Keratinocyte (primary cell): ENCODE measurements at regions not wholly inside any gene's neighbourhood (a gene's known extent, or its start where the extent isn't known, plus 50 kb on each side); places are given as distances from the start of the nearest gene placed in this dataset.

Source experiments
- DNase-seq: peaks from one replicate; pipeline ENCODE4 v3.0.0-alpha.2; 2011; ENCODE audit warnings: low read depth, missing footprints, low spot score
- FAIRE-seq: peaks from 2 replicates; lab custom pipeline; 2011; peaks lifted over from hg19 to GRCh38; lab: Jason Lieb, UNC
- H2AFZ ChIP-seq: 2 replicates; pipeline ENCODE4 v1.6.0; 2012; ENCODE audit warnings: low read length, control low read depth, inconsistent platforms; ENCODE audit not compliant: control insufficient read depth
- H3K27ac ChIP-seq: 2 replicates; pipeline ENCODE4 v1.5.1; 2011; ENCODE audit warnings: low read length; ENCODE audit not compliant: control insufficient read depth, insufficient read depth
- H3K27me3 ChIP-seq: 3 replicates; pipeline ENCODE4 v1.6.0; 2011; ENCODE audit warnings: low read length; ENCODE audit not compliant: control insufficient read depth, insufficient read depth; ENCODE audit errors: extremely low read depth
- H3K36me3 ChIP-seq, 2 experiments: 2 replicates in 1 of 2; 3 replicates in 1 of 2; pipeline ENCODE4 v1.5.1; 2011; ENCODE audit warnings: low read length in 2 of 2, mild to moderate bottlenecking in 1 of 2; ENCODE audit not compliant: control insufficient read depth in 2 of 2, insufficient read depth in 2 of 2; ENCODE audit errors: extremely low read depth in 1 of 2
- H3K4me1 ChIP-seq: 3 replicates; pipeline ENCODE4 v1.5.1; 2011; ENCODE audit warnings: low read length; ENCODE audit not compliant: control insufficient read depth, insufficient read depth; ENCODE audit errors: extremely low read depth
- H3K4me2 ChIP-seq: 3 replicates; pipeline ENCODE4 v1.6.0; 2011; ENCODE audit warnings: low read depth, low read length; ENCODE audit not compliant: control insufficient read depth, insufficient read depth; ENCODE audit errors: extremely low read depth
- H3K4me3 ChIP-seq, 3 experiments: fragments of 200-600 bp in 1 of 3; sonication (generic) in 1 of 3; 2 replicates in 2 of 3; 3 replicates in 1 of 3; pipeline ENCODE4 v1.5.1; 2011 to 2016; ENCODE audit warnings: low read length in 3 of 3, mild to moderate bottlenecking in 3 of 3, control low read depth in 2 of 3, inconsistent platforms in 1 of 3, low read depth in 1 of 3, mixed read lengths in 1 of 3, mixed run types in 1 of 3, moderate library complexity in 1 of 3; ENCODE audit not compliant: control insufficient read depth in 2 of 3, insufficient read depth in 2 of 3; ENCODE audit errors: extremely low read depth in 1 of 3
- H3K79me2 ChIP-seq: 2 replicates; pipeline ENCODE4 v1.6.0; 2012; ENCODE audit warnings: low read length; ENCODE audit not compliant: control insufficient read depth, insufficient read depth
- H3K9ac ChIP-seq: 3 replicates; pipeline ENCODE4 v1.6.0; 2011; ENCODE audit warnings: low read length; ENCODE audit not compliant: control insufficient read depth, insufficient read depth; ENCODE audit errors: extremely low read depth
- H3K9me1 ChIP-seq: 3 replicates; pipeline ENCODE4 v1.6.0; 2011; ENCODE audit warnings: low read length; ENCODE audit not compliant: control insufficient read depth, insufficient read depth; ENCODE audit errors: extremely low read depth
- H3K9me3 ChIP-seq: 2 replicates; pipeline ENCODE4 v1.5.1; 2012; ENCODE audit warnings: low read depth, low read length; ENCODE audit not compliant: control insufficient read depth
- H4K20me1 ChIP-seq: 3 replicates; pipeline ENCODE4 v1.6.0; 2011; ENCODE audit warnings: low read length; ENCODE audit not compliant: control insufficient read depth, insufficient read depth; ENCODE audit errors: extremely low read depth
- EZH2 ChIP-seq: IDR thresholded peaks from one replicate; pipeline ENCODE4 v1.6.1; 2012; ENCODE audit warnings: inconsistent platforms, mild to moderate bottlenecking, low read length, moderate library complexity
- dilution Hi-C: fragments of 300-500 bp; cut with MboI; formaldehyde crosslinking; loops from one replicate; pipeline ENCODE4 v1.7.0; 2020; ENCODE audit warnings: low sequenced_read_pairs; ENCODE audit not compliant: extremely low pct_ligation_motif_present
- TF ChIP-seq, protein P1 (sequence below), 3 experiments: IDR thresholded peaks in 1 of 3; conservative IDR thresholded peaks in 1 of 3; optimal IDR thresholded peaks in 1 of 3; 2 replicates in 2 of 3; 3 replicates in 1 of 3; pipeline versions ENCODE3 to v1.5.1; 2011; ENCODE audit warnings: low read length in 3 of 3, mild to moderate bottlenecking in 3 of 3, moderate library complexity in 2 of 3, control low read depth in 1 of 3, inconsistent platforms in 1 of 3; ENCODE audit not compliant: insufficient read depth in 2 of 3; ENCODE audit errors: extremely low read depth in 1 of 3

DNA sequence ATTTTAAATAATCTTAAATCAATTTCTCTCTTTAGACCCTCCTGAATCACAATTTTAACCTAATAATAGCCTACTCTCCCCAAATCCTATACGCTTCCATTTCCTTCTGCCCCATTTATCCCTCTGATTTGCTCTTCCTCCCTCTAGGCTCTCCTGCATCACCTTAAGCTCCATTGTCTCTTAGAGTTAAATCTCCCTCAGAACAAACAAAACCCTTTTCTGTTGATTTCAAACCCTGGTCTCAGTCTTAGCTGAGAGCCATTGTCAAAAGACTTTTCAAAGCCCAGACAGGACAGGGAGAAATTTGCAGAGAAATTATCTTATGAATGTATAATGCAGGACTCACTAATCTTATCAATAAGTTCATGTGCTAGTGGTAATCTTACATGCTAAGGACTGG lies 106.1 kb downstream of the C12orf75 start:
- no peaks in the 10 kb centered on the region for H4K20me1 ChIP-seq
- dilution Hi-C loops, result no loop called here
- no peak for FAIRE-seq

DNA sequence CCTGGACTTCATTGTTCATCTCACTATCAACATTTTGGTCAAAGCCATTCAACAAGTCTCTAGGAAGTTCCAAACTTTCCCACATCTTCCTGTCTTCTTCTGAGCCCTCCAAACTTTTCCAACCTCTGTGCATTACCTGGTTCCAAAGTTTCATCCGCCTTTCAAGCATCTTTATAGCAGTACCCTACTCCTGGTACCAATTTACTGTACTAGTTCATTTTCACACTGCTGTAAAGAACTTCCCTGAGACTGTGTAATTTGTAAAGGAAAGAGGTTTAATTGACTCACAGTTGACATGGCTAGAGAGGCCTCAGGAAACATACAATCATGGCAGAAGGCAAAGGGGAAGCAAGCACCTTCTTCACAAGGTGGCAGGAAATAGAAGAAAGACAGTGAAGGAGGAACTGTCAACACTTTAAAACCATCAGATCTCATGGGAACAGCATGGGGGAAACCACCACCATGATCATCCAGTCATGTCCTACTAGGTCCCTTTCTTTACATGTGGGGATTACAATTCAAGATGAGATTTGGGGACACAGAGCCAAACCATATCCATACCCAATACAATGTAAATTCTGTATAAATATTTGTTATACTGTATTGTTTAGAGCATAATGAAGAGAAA lies 109.7 kb downstream of the C12orf75 start:
- Histone ChIP-seq H3K4me1 (peaks cover 17% of the 10 kb centered on the region), H3K27ac (no peak overlapping the region), H3K9ac (no peak overlapping the region), H3K4me3 (no peak overlapping the region), H3K4me2 (no peak overlapping the region), H3K9me3 (no peaks in the 10 kb centered on the region), H2AFZ (no peak overlapping the region), H3K9me1 (no peaks in the 10 kb centered on the region), H3K36me3 (no peaks in the 10 kb centered on the region), H3K27me3 (no peaks in the 10 kb centered on the region), H4K20me1 (no peaks in the 10 kb centered on the region), H3K79me2 (no peaks in the 10 kb centered on the region)
- DNase-seq (no peak), FAIRE-seq (no peak)
- dilution Hi-C loops, result no loop called here
- no peak for TF ChIP-seq EZH2
- TF ChIP-seq, protein P1, sequence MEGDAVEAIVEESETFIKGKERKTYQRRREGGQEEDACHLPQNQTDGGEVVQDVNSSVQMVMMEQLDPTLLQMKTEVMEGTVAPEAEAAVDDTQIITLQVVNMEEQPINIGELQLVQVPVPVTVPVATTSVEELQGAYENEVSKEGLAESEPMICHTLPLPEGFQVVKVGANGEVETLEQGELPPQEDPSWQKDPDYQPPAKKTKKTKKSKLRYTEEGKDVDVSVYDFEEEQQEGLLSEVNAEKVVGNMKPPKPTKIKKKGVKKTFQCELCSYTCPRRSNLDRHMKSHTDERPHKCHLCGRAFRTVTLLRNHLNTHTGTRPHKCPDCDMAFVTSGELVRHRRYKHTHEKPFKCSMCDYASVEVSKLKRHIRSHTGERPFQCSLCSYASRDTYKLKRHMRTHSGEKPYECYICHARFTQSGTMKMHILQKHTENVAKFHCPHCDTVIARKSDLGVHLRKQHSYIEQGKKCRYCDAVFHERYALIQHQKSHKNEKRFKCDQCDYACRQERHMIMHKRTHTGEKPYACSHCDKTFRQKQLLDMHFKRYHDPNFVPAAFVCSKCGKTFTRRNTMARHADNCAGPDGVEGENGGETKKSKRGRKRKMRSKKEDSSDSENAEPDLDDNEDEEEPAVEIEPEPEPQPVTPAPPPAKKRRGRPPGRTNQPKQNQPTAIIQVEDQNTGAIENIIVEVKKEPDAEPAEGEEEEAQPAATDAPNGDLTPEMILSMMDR (optimal IDR thresholded peaks at IDR 0.05 in 1 of 3, IDR thresholded peaks at IDR 0.05 in 1 of 3, conservative IDR thresholded peaks at IDR 0.05 in 1 of 3; ENCODE audit: extremely low read depth in 1 of 3, insufficient read depth in 2 of 3, low read length in 3 of 3), result no peak

More for the DNA sequence above, 106.1 kb downstream of the C12orf75 start:
- H3K9me1 ChIP-seq, result no peaks in the 10 kb centered on the region
- H3K4me3 ChIP-seq, result no peak overlapping the region
- no peaks in the 10 kb centered on the region for H3K36me3 ChIP-seq
- DNase-seq, result no peak
- H3K9me3 ChIP-seq, result no peaks in the 10 kb centered on the region
- no peaks in the 10 kb centered on the region for H3K27me3 ChIP-seq
- H3K4me1 ChIP-seq, result peaks cover 16% of the 10 kb centered on the region
- TF ChIP-seq, protein P1 (optimal IDR thresholded peaks at IDR 0.05 in 1 of 3, IDR thresholded peaks at IDR 0.05 in 1 of 3, conservative IDR thresholded peaks at IDR 0.05 in 1 of 3; ENCODE audit: extremely low read depth in 1 of 3, insufficient read depth in 2 of 3, low read length in 3 of 3), result no peak
- TF ChIP-seq EZH2, result no peak
- H3K79me2 ChIP-seq, result no peaks in the 10 kb centered on the region
- no peak overlapping the region for H3K4me2 ChIP-seq
- no peak overlapping the region for H3K9ac ChIP-seq
- no peak overlapping the region for H3K27ac ChIP-seq
- H2AFZ ChIP-seq, result no peak overlapping the region
